ENCODE measurements at regions not wholly inside any gene's neighbourhood (a gene's known extent, or its start where the extent isn't known, plus 50 kb on each side); places are given as distances from the start of the nearest gene placed in this dataset.

DNA sequence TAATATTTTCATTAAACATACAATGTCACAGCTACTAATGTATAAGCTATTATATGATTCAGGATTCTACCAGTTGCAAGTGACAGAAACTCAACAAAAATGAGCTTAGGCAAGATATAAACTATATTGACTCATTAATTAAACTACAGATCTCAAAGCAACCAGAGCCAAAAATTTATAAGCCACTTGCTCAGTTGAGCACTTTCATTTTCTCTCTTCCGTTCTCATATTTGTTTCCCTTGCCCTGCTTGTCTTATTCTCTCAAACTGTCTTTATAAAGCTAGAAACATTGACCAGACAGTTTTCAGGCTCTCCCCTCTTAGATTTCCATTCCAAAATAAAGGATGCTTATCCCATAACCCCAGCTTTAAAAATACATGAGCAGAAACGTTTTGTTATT, 60.2 kb upstream of the DGKB start:
- no peak for DNase-seq

DNA sequence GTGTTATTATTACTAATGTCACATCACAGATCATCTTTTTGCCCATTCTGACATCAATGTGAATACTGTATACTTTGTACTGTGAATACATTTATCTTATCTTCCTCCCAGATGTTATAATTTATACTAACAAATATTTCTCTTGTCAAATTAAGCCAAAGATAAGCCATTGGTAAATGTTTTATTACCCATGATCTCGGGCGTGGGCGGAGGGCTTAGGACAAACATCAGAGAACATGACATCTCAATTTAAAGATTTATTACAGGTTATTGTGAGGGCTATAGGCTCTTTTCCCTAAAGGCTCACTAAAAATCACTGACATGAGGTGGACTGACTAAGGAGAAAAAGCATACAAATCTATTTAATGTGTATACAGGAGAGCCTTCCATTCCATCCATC, 58.2 kb upstream of the DGKB start:
- no peak for DNase-seq

DNA sequence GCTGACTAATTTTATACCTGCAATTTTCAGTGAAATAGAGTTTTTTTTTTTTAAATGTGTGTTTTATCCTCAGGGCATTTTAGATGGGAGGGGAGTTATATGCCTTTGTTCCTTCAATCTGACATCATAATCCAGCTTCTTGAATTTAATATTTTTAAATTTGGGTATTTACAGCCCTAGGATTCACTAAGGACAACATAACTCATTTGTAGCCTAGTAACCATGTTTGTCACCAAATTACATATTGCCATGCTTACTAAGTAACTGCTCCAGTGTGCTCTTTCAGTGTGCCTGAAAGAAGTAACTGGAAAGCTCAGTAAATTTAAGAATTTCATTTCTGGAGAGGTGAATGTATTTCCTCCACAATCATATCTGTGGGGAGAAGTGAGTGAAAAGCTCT, 56.8 kb upstream of the DGKB start:
- no peak for DNase-seq

DNA sequence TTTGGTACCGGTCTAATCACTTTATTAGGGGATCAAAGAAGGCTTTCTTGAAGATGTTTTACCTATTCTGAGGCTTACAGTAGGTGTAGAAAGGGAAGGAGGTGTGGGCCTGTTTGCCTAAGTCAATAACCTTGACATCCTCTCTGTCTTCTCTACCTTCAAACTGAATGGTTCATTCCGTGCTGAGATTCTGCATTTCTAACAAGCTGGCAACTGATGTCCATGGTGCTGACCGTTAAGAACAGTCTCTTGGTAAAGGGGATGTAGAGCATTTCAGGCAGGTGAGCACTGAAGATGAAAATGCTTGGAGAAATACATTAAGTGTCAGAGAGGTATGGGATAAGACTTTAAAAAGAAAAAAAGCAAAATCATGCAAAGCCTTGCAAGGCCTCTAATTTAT, 51.5 kb upstream of the DGKB start:
- DNase-seq = no peak
